ENCODE measurements at regions not wholly inside any gene's neighbourhood (a gene's known extent, or its start where the extent isn't known, plus 50 kb on each side); places are given as distances from the start of the nearest gene placed in this dataset.
"Not testable (repeated sequence)": the region's sequence is repeated elsewhere in the genome, so short reads cannot be mapped to it uniquely, and the experiment has no call there.

DNA sequence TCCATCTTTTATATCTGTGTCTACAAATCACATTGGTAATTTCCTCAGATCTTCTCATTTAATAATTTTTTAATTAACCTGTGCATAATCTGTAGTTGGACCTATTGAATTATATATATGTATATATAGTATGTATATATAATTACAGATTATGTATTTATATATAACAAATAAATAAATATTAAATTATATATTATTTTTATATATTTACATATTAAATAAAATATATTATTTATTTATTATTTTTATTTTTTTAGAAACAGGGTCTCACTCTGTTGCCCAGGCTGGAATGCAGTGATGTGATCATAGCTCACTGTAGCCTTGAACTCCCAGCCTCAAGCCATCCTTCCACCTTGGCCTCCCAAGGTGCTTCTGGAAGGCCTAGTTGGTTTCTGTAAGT lies 197.9 kb downstream of the FGF9 start:
- DNase-seq (ENCODE audit: low read depth, low spot score) = no peak
- no peak overlapping the region for H3K4me3 ChIP-seq (ENCODE audit: low read length)

DNA sequence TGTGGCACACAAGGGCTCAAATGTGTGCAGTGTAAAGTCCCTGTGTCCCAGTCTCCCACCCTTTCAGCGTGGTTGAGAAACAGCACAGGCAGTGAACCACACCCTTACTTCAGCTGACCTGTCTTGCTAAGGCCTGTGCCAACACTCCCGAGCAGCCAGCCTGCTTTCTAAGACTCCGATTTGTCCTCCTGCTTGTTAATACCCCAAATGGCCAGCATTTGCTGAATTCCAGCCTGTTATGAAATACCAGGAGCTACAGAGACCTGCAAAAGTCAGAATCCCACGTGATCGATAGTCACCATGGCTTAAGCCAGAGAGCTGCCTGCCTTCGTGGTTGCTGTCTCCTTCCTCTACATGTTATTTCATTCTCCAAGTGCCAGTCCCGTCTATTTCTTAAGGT lies 200.5 kb downstream of the FGF9 start:
- DNase-seq (ENCODE audit: low read depth, low spot score) = no peak
- no peak overlapping the region for H3K4me3 ChIP-seq (ENCODE audit: low read length)

DNA sequence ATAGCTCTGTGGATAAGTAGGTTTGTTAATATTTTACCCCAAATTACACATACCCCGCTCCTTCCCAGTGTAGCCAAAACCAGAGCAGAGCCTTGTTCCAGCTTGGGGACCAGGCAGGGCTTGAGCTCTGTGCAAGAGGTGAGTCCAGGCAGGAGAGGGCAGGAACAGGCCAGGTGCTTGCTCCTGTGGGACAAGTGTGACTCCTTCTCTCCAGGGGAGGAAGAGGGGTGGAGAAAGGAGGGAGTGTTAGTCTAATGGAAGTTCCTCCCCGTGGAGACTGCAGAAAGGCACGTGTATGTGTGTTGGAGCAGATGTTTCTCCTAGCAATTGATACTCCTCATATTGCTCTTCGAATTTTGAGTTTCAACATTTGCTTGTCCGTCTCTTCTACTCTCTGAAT lies 201.0 kb downstream of the FGF9 start:
- H3K4me3 ChIP-seq (ENCODE audit: low read length) = no peak overlapping the region
- DNase-seq (ENCODE audit: low read depth, low spot score) = no peak

- H3K4me3 ChIP-seq (ENCODE audit: low read length) = no peak overlapping the region
- no peak for DNase-seq (ENCODE audit: low read depth, low spot score)
Observed at GRCh38 chr13:21872795-21873194, 201.9 kb downstream of the FGF9 start.

GRCh38 chr13:21875116-21875515 lies 204.2 kb downstream of the FGF9 start:
- H3K4me3 ChIP-seq (ENCODE audit: low read length) = no peak overlapping the region
- DNase-seq (ENCODE audit: low read depth, low spot score) = no peak

- H3K4me3 ChIP-seq (ENCODE audit: low read length) = no peak overlapping the region
- DNase-seq (ENCODE audit: low read depth, low spot score) = peak; percentile 9
Observed at GRCh38 chr13:21879263-21879914, 208.5 kb downstream of the FGF9 start.

DNA sequence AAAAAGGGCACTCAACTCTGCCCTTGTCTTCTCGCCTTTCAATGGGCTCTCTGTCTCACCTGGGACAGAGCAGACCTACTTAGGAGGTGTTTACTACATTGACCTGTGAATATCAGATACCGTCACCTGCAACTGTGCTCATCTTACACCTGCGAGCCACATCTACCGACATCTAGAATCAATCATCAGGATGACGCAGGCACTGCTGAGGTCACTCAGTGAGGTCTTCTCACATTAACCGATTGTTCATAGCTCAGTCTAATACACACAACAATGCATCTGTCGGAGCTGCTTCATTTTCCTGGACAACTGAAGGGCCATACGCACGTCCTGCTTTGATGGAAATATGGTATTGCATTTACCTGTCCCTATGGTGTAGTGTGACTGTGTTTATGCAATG lies 211.9 kb downstream of the FGF9 start:
- no peak overlapping the region for H3K4me3 ChIP-seq (ENCODE audit: low read length)
- DNase-seq (ENCODE audit: low read depth, low spot score) = no peak

- DNase-seq (ENCODE audit: low read depth, low spot score) = no peak
- no peak overlapping the region for H3K4me3 ChIP-seq (ENCODE audit: low read length)
Observed at GRCh38 chr13:21883713-21884112, 212.8 kb downstream of the FGF9 start.

DNA sequence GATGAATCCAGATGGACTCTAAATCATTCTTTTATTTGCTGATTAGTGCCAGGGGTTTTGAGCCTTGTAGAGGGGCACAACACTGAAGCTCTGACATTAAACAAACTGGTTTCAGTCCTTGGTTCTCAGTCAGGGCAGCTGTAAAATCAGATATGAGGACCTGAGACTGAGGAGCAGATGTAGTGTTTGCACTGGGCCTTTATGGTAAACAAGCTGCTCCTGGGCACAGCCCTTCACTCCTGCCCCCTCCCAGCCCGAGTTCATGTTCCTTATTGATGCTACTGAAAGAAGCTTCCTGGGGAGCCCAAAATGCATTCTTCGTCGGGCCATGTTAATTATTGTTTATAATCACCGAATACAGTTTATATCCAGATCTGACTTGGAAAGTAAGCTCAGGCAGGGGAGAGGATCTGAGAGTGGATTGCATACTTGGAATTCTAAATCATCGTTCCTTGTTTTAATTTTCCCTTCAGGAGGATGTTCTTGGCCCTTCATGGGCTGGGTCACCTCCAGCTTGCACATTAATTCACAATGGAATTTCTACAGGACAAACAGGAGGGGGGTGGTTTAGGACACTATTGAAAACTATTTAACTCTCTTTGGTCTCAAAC lies 213.5 kb downstream of the FGF9 start:
- DNase-seq (ENCODE audit: low read depth, low spot score) = no peak

GRCh38 chr13:21884965-21885567 lies 214.2 kb downstream of the FGF9 start:
- no peak for DNase-seq (ENCODE audit: low read depth, low spot score)
- H3K4me3 ChIP-seq (ENCODE audit: low read length) = no peak overlapping the region

More for the DNA sequence above, 213.5 kb downstream of the FGF9 start:
- no peak overlapping the region for H3K4me3 ChIP-seq (ENCODE audit: low read length)

GRCh38 chr13:21885714-21886224 lies 214.9 kb downstream of the FGF9 start:
- no peak for DNase-seq (ENCODE audit: low read depth, low spot score)
- H3K4me3 ChIP-seq (ENCODE audit: low read length) = no peak overlapping the region

DNA sequence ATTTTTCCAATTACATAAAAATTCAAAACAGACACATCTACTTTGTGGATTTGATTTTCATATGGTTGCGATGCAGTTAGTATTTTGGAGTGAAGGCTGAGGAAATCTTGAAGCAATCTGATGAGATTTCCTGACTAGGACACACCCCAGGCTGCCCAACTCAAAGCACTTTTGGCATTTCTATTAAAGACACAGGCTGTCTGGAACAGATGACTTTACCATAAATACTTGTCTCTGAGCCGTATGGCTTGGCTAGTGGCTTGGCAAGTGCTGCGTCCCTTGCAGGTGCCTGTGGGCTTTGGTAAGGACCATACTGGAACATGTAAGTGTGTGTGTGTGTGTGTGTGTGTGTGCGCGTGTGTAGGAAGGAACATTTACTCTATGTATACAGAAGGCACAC lies 218.8 kb downstream of the FGF9 start:
- DNase-seq (ENCODE audit: low read depth, low spot score) = no peak
- no peak overlapping the region for H3K4me3 ChIP-seq (ENCODE audit: low read length)

DNA sequence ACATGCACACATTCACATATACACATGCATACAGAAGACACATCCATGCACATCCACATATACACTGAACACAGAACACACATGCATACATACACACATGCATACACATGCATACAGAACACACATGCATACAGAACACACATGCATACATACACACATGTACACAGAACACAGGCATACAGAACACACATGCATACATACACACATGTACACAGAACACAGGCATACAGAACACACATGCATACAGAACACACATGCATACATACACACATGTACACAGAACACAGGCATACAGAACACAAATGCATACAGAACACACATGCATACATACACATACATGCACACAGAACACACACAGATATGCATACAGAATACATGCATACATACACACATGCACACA lies 219.3 kb downstream of the FGF9 start:
- DNase-seq (ENCODE audit: low read depth, low spot score) = not testable (repeated sequence)

DNA sequence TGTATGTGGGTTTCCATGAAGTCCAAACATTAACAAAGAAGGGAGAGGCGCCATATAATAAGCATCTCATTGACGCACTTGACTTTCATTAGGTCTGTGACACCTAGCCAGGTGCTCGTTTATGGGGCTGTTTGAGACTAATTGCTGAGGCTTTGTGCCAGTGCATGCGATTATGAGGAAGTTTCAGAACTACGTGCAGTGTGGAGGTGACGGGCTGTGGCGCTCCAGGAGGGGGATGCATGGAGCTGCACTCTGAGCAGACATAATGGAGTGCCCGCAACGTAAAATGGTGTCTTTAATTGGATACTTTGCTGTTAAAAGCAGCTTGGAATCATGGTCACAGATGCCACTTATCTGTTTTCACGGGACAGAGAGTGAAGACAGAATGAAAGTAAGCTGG lies 223.2 kb downstream of the FGF9 start:
- H3K4me3 ChIP-seq (ENCODE audit: low read length) = no peak overlapping the region
- no peak for DNase-seq (ENCODE audit: low read depth, low spot score)

More for the DNA sequence above, 219.3 kb downstream of the FGF9 start:
- not testable (repeated sequence) for H3K4me3 ChIP-seq (ENCODE audit: low read length)

GRCh38 chr13:21894703-21895699 lies 224.1 kb downstream of the FGF9 start:
- no peak for DNase-seq (ENCODE audit: low read depth, low spot score)
- no peak overlapping the region for H3K4me3 ChIP-seq (ENCODE audit: low read length)

DNA sequence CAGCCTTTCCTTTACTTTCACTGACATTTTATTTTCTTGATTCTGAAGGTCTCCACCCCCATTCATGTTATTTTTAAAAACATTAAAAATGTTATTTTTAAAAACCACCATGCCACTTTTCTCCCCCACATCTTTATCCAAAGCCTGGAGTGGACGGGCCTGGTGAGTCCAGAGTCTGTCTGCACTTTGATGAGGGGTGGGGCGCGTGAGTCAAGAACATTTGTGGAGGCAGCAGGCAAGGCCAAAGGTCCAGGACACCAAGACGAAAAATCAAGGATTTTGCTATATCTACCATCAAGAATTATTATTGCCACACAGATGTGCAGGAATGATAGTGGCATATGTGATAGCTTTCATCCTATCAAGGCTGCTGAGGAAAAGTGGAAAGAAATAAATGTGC lies 224.9 kb downstream of the FGF9 start:
- H3K4me3 ChIP-seq (ENCODE audit: low read length) = no peak overlapping the region
- no peak for DNase-seq (ENCODE audit: low read depth, low spot score)

DNA sequence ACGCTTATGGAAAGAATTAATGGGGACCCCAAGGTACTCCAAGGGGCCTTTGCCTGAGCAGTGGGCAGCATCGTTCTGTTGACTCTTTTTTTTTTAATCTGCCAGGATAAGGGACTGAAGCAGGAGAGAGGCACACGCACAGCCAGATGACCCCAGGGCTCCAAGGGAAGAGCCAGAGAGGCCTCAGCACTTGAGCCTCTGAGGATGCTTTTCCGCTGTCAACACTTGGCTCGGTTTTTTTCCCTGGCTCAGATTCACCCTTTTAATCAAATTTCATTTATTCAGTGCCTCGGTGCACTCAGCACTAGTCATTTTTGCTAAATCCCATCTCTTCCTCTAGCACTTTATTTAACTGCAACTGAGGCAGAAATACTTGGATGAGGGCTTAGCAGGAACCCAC lies 226.3 kb downstream of the FGF9 start:
- DNase-seq (ENCODE audit: low read depth, low spot score) = no peak
- no peak overlapping the region for H3K4me3 ChIP-seq (ENCODE audit: low read length)

DNA sequence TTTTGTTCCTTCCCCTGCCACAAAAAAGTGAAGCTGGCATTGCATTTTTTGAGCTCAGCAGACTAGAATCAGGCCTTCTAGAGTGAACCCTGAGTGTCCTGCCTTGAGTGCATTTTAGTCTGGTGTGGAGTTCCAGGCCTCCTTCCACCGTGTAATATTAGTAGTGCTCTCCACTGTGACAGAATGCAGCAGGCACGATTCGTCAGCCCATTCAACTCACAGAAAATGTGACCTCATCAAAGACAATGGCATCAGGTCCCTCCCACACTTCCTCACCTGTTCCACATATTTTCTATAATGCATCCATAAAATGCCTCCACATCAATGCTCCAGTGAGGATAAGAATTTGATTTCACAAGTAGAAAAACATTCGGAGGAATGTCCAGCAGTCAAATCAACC lies 227.6 kb downstream of the FGF9 start:
- H3K4me3 ChIP-seq (ENCODE audit: low read length) = no peak overlapping the region
- DNase-seq (ENCODE audit: low read depth, low spot score) = no peak

DNA sequence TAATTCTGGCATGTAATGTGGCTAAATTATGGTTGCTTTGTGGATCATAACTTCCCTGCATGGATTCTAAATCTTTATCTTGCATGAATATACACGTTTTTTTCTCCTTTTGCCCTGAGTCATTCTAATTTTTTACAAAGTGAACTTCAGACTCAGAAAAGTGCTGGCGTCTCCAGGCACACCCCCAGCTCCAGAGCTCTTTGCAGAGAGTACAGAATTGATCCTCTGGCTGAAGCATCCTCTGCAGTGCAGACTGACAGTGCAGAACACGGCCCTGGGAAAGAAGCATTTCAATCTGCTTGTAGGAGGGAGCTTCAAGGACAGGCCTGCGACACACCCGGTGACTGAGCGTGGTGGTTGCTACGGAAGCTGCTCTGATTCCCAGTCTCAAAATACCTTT lies 228.1 kb downstream of the FGF9 start:
- no peak for DNase-seq (ENCODE audit: low read depth, low spot score)
- H3K4me3 ChIP-seq (ENCODE audit: low read length) = no peak overlapping the region

Data from Jurkat, Clone E6-1 (cell line).